ENCODE measurements at regions not wholly inside any gene's neighbourhood (a gene's known extent, or its start where the extent isn't known, plus 50 kb on each side); places are given as distances from the start of the nearest gene placed in this dataset.
A peak's percentile ranks its signal among the peaks of the same experiment; 100 is the strongest.

DNA sequence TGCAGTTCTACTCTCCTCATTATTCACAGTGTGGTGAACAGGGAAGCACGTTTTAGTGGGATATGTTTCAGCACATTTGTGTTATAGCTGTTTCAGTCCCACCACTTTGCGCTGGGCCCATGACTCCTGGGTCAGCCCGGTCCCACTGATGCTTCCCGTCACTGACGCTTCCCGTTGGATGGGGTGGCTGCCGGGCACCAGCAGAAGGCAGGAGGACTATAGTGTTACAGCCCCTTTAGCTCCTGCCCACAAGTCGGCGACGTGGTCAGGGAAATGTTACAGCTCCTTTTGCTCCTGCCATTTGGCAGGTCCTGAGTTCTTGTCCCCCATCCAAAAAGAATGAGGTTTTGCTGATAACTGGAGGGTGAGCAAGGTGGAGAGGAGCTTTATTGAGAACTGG is 732.2 kb downstream of the NR4A2 start:
- DNase-seq (ENCODE audit: low read depth): no peak
- FAIRE-seq: peak; percentile 55
- Histone ChIP-seq H3K4me3 (ENCODE audit: low read depth, low read length) (no peak overlapping the region), H3K36me3 (ENCODE audit: control insufficient read depth, insufficient read depth, low read length) (no peaks in the 10 kb centered on the region), H3K27me3 (ENCODE audit: control insufficient read depth, insufficient read depth, low read length) (no peaks in the 10 kb centered on the region)
- TF ChIP-seq, protein P1, sequence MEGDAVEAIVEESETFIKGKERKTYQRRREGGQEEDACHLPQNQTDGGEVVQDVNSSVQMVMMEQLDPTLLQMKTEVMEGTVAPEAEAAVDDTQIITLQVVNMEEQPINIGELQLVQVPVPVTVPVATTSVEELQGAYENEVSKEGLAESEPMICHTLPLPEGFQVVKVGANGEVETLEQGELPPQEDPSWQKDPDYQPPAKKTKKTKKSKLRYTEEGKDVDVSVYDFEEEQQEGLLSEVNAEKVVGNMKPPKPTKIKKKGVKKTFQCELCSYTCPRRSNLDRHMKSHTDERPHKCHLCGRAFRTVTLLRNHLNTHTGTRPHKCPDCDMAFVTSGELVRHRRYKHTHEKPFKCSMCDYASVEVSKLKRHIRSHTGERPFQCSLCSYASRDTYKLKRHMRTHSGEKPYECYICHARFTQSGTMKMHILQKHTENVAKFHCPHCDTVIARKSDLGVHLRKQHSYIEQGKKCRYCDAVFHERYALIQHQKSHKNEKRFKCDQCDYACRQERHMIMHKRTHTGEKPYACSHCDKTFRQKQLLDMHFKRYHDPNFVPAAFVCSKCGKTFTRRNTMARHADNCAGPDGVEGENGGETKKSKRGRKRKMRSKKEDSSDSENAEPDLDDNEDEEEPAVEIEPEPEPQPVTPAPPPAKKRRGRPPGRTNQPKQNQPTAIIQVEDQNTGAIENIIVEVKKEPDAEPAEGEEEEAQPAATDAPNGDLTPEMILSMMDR (IDR thresholded peaks at IDR 0.05; ENCODE audit: insufficient read depth, low read length, severe bottlenecking): no peak

DNA sequence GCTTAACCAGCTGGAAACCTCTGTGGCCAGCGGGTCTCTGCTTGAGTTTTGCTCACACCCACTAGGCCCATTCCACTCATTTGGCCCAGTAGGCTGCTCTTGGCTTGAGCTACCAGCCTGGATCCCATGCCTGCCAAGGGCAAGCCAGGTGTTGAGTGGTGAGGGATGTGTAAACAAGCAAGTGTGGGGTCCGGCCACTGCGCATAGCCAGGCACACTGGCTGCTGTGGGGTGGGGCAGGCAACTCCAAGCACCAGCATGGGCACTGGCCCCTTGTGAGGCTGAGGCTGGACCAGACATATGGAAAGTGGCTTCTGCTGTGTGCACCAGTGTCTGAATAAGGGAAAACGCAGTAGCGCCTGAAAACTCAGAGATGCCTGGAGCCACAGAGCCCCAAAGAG is 732.7 kb downstream of the NR4A2 start:
- Histone ChIP-seq H3K27me3 (ENCODE audit: control insufficient read depth, insufficient read depth, low read length) (no peaks in the 10 kb centered on the region), H3K4me3 (ENCODE audit: low read depth, low read length) (no peak overlapping the region), H3K36me3 (ENCODE audit: control insufficient read depth, insufficient read depth, low read length) (no peaks in the 10 kb centered on the region)
- no peak for FAIRE-seq
- DNase-seq (ENCODE audit: low read depth): no peak
- TF ChIP-seq, protein P1 (IDR thresholded peaks at IDR 0.05; ENCODE audit: insufficient read depth, low read length, severe bottlenecking): no peak

DNA sequence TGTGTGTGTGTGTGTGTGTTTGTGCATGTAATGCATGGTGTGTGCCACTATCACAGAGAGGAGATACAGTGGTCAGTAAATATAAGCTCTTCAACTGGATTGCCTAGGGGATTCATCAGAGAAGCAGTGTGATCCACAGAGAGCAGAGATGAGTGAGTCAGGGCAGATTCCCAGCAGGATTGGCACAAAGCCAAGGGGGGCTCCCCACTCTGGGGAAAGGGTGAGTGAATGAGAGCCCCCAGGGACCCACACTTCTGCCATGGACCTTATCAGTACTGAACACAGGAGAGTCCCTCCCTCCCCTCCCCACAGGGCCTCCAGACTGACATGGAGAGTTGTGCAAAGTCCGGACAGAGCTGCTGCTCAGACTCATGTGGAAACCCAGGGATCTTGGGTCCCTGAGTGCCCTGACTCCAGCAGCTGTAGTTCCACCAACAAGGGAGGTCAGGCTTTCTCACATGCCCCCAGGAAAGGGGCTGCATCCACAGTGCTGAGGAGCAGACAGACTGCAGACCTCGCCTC is 748.8 kb downstream of the NR4A2 start:
- Histone ChIP-seq H3K36me3 (ENCODE audit: control insufficient read depth, insufficient read depth, low read length) (no peaks in the 10 kb centered on the region), H3K27me3 (ENCODE audit: control insufficient read depth, insufficient read depth, low read length) (no peaks in the 10 kb centered on the region), H3K4me3 (ENCODE audit: low read depth, low read length) (no peak overlapping the region)
- FAIRE-seq (peak; percentile 28), DNase-seq (ENCODE audit: low read depth) (no peak)
- TF ChIP-seq, protein P1 (IDR thresholded peaks at IDR 0.05; ENCODE audit: insufficient read depth, low read length, severe bottlenecking): no peak

DNA sequence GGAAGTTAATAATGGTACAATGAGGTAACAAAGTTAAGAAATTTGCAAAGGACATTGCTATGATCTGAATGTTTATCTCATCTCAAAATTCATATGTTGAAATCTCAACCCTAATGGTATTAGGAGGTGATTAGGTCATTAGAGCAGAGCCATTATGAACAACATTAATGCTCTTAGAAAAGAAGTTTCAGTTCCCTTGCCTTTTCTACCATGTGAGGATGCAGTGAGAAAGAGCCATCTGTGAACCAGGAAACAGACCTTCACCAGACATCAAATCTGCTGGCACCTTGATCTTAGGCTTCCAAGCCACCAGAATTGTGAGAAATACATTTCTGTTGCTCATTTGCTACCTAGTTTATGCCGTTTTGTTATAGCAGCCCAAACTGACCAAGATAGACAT is 757.6 kb downstream of the NR4A2 start:
- Histone ChIP-seq H3K36me3 (ENCODE audit: control insufficient read depth, insufficient read depth, low read length) (no peaks in the 10 kb centered on the region), H3K27me3 (ENCODE audit: control insufficient read depth, insufficient read depth, low read length) (no peaks in the 10 kb centered on the region), H3K4me3 (ENCODE audit: low read depth, low read length) (no peak overlapping the region)
- DNase-seq (ENCODE audit: low read depth) (no peak), FAIRE-seq (no peak)
- TF ChIP-seq, protein P1 (IDR thresholded peaks at IDR 0.05; ENCODE audit: insufficient read depth, low read length, severe bottlenecking): no peak

DNA sequence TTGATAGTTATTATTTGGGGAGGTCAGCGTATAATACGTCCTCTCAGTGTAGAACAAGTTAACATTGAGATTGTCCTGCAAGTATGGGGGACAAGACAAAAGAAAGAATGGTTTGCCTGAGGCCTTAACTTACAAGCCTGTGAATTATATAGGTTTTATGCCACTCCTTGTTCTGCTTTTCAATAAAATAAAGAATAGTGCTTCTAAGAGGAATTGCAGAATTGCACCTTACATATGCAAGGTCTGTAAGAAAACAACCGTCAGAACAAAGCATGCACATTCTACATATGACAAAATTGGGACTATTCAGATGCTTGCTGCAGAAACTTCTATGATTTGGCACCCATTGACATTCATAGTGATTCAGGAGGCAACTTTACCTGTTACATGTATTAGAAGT is 785.0 kb downstream of the NR4A2 start:
- TF ChIP-seq, protein P1 (IDR thresholded peaks at IDR 0.05; ENCODE audit: insufficient read depth, low read length, severe bottlenecking): no peak
- no peaks in the 10 kb centered on the region for H3K27me3 ChIP-seq (ENCODE audit: control insufficient read depth, insufficient read depth, low read length)
- no peak for FAIRE-seq
- DNase-seq (ENCODE audit: low read depth): no peak
- H3K36me3 ChIP-seq (ENCODE audit: control insufficient read depth, insufficient read depth, low read length): no peaks in the 10 kb centered on the region
- no peak overlapping the region for H3K4me3 ChIP-seq (ENCODE audit: low read depth, low read length)

All from bronchial epithelial cell (primary cell).